Epithelial cell of esophagus (primary cell): ENCODE measurements at regions not wholly inside any gene's neighbourhood (a gene's known extent, or its start where the extent isn't known, plus 50 kb on each side); places are given as distances from the start of the nearest gene placed in this dataset.

Experiments
- DNase-seq: peaks from one replicate; pipeline ENCODE4 v3.0.0; 2010; ENCODE audit warnings: low read depth
- H3K4me3 ChIP-seq: 2 replicates; pipeline ENCODE4 v1.5.1; 2011; ENCODE audit warnings: mild to moderate bottlenecking, low read length, control low read depth
- CTCF ChIP-seq: IDR thresholded peaks from 2 replicates; pipeline ENCODE4 v1.5.1; 2011; ENCODE audit warnings: low read depth, mild to moderate bottlenecking, low read length, control low read depth, inconsistent platforms; ENCODE audit not compliant: insufficient read depth; ENCODE audit errors: missing control alignments

GRCh38 chr3:72641072-72641471, 207.2 kb downstream of the SHQ1 start:
- no peak overlapping the region for H3K4me3 ChIP-seq
- DNase-seq: no peak
- TF ChIP-seq CTCF: no peak

GRCh38 chr3:72636969-72637597, 211.2 kb downstream of the SHQ1 start:
- no peak overlapping the region for H3K4me3 ChIP-seq
- no peak for TF ChIP-seq CTCF
- no peak for DNase-seq

GRCh38 chr3:72635551-72635950, 212.7 kb downstream of the SHQ1 start:
- no peak for TF ChIP-seq CTCF
- DNase-seq: no peak
- H3K4me3 ChIP-seq: no peak overlapping the region

- DNase-seq: no peak
- no peak for TF ChIP-seq CTCF
- H3K4me3 ChIP-seq: no peak overlapping the region
Observed at GRCh38 chr3:72634128-72634527, 214.1 kb downstream of the SHQ1 start.

GRCh38 chr3:72633534-72633933, 214.7 kb downstream of the SHQ1 start:
- DNase-seq: no peak
- H3K4me3 ChIP-seq: no peak overlapping the region
- no peak for TF ChIP-seq CTCF

GRCh38 chr3:72633121-72633520, 215.1 kb downstream of the SHQ1 start:
- TF ChIP-seq CTCF: no peak
- DNase-seq: no peak

GRCh38 chr3:72632129-72632528, 216.1 kb downstream of the SHQ1 start:
- DNase-seq: no peak
- no peak for TF ChIP-seq CTCF
- no peak overlapping the region for H3K4me3 ChIP-seq

More at GRCh38 chr3:72633121-72633520, 215.1 kb downstream of the SHQ1 start:
- H3K4me3 ChIP-seq: no peak overlapping the region
